ENCODE measurements at regions not wholly inside any gene's neighbourhood (a gene's known extent, or its start where the extent isn't known, plus 50 kb on each side); places are given as distances from the start of the nearest gene placed in this dataset.

DNA sequence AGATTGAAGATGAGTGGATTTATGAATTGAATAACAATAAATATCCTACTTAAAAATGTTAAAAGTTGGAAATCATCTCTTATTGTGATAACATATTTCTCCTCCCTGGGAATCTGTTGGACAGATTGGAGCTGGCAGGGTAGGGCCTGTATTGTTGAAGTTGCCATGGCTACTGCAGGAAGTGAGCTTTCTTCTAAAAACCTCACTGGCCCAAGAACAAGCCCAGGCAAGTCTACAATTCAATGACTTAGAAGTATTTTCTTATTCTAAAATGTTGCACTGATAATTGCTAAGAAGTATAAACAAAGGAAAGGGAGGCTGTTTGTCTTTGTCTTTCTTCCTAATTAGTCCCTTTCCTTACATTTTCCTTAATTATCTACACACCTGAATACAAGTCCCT lies 112.1 kb downstream of the DLEU7 start:
- TF ChIP-seq GATA2 (IDR thresholded peaks at IDR 0.05; ENCODE audit: low read depth, low read length) (no peak), GATA3 (IDR thresholded peaks at IDR 0.05; ENCODE audit: low read depth, low read length) (no peak)

Measured in SH-SY5Y (cell line).